Erythroblast (primary cell): ENCODE measurements at regions not wholly inside any gene's neighbourhood (a gene's known extent, or its start where the extent isn't known, plus 50 kb on each side); places are given as distances from the start of the nearest gene placed in this dataset.

ENCODE experiments used
- GATA1 ChIP-seq: IDR thresholded peaks from 2 replicates; pipeline ENCODE4 v1.6.1; 2011; ENCODE audit warnings: low read depth, mild to moderate bottlenecking, control low read depth, low read length, moderate library complexity
- POLR2A ChIP-seq: IDR thresholded peaks from 2 replicates; pipeline ENCODE4 v1.6.1; 2011; ENCODE audit warnings: mild to moderate bottlenecking, low read length

- TF ChIP-seq POLR2A = no peak
- no peak for TF ChIP-seq GATA1
Measured at GRCh38 chr3:15977598-15978232, 179.9 kb upstream of the ANKRD28 start.
